Fibroblast of lung (primary cell): ENCODE measurements at regions not wholly inside any gene's neighbourhood (a gene's known extent, or its start where the extent isn't known, plus 50 kb on each side); places are given as distances from the start of the nearest gene placed in this dataset.
"Not testable (repeated sequence)": the region's sequence is repeated elsewhere in the genome, so short reads cannot be mapped to it uniquely, and the experiment has no call there.

ENCODE experiments used
- CTCF ChIP-seq, 2 donors: IDR thresholded peaks in 1 of 2; conservative IDR thresholded peaks in 1 of 2; 1 replicate in 1 of 2; 2 replicates in 1 of 2; pipeline ENCODE4 v1.5.1; 2011 to 2012; ENCODE audit warnings: low read length in 2 of 2, control low read depth in 1 of 2, inconsistent platforms in 1 of 2, low read depth in 1 of 2, mild to moderate bottlenecking in 1 of 2
- EZH2 ChIP-seq: IDR thresholded peaks from 2 replicates; pipeline ENCODE4 v1.5.1; 2012; ENCODE audit warnings: low read length, control low read depth, mild to moderate bottlenecking; ENCODE audit errors: missing control alignments

- TF ChIP-seq CTCF (conservative IDR thresholded peaks at IDR 0.05 in 1 of 2, IDR thresholded peaks at IDR 0.05 in 1 of 2; ENCODE audit: low read depth in 1 of 2, low read length in 2 of 2); EZH2: not testable (repeated sequence)
Measured at GRCh38 chr10:3874610-3874989, 89.6 kb upstream of the KLF6 start.
